OCI-LY7 (cell line): ENCODE measurements at regions not wholly inside any gene's neighbourhood (a gene's known extent, or its start where the extent isn't known, plus 50 kb on each side); places are given as distances from the start of the nearest gene placed in this dataset.

Experiments used
- CTCF ChIP-seq: fragments of 200-600 bp; sonication (generic); conservative IDR thresholded peaks from 2 replicates; pipeline ENCODE4 v1.5.1; 2014; ENCODE audit warnings: mild to moderate bottlenecking, antibody characterized with exemption, low read length, moderate library complexity, mixed read lengths
- EZH2phosphoT487 ChIP-seq: fragments of 200-600 bp; sonication (generic); IDR thresholded peaks from 2 replicates; pipeline ENCODE4 v1.6.1; 2018; ENCODE audit warnings: low read depth, borderline replicate concordance, mild to moderate bottlenecking, mixed run types, antibody characterized with exemption, low read length, moderate library complexity, mixed read lengths

DNA sequence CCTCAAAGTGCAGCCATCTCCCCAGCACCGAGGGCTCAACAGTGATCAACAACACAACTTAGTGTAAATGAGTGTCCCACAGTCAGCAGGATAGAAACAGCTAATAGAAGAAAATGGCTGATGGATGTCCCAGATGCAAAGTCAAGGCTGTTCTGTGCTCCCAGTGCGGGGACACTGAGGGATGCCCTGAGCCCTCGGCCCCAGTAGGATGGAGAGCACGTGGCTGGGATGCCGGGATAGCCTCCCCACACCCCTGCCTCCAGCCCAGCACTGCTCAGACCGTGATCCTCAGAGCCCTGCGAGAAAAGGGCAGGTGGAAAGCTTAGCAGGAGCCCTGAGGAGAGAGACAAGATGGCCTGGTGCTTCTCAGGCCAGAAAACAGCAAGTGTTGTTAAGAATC, 243.9 kb upstream of the TCERG1L start:
- no peak for TF ChIP-seq CTCF
- no peak for TF ChIP-seq EZH2phosphoT487
